Suprapubic skin (tissue), 4 donors: ENCODE measurements at regions not wholly inside any gene's neighbourhood (a gene's known extent, or its start where the extent isn't known, plus 50 kb on each side); places are given as distances from the start of the nearest gene placed in this dataset.

Experiments
- CTCF ChIP-seq, 2 donors: fragments of 200-600 bp in 1 of 2; fragments of 450-650 bp in 1 of 2; sonication (generic) in 1 of 2; IDR thresholded peaks; one replicate each; pipeline ENCODE4 v1.5.1; 2016 to 2019; ENCODE audit warnings: antibody characterized with exemption in 2 of 2, mild to moderate bottlenecking in 1 of 2, moderate library complexity in 1 of 2
- POLR2A ChIP-seq, 2 donors: fragments of 450-650 bp; IDR thresholded peaks; one replicate each; pipeline ENCODE4 v1.6.1; 2017; ENCODE audit warnings: antibody characterized with exemption in 2 of 2, mild to moderate bottlenecking in 2 of 2, moderate library complexity in 2 of 2
- POLR2AphosphoS5 ChIP-seq, 3 donors: sonication (generic); formaldehyde crosslinking; IDR thresholded peaks; one replicate each; pipeline ENCODE4 v1.6.1; 2017; ENCODE audit warnings: antibody characterized with exemption in 3 of 3

DNA sequence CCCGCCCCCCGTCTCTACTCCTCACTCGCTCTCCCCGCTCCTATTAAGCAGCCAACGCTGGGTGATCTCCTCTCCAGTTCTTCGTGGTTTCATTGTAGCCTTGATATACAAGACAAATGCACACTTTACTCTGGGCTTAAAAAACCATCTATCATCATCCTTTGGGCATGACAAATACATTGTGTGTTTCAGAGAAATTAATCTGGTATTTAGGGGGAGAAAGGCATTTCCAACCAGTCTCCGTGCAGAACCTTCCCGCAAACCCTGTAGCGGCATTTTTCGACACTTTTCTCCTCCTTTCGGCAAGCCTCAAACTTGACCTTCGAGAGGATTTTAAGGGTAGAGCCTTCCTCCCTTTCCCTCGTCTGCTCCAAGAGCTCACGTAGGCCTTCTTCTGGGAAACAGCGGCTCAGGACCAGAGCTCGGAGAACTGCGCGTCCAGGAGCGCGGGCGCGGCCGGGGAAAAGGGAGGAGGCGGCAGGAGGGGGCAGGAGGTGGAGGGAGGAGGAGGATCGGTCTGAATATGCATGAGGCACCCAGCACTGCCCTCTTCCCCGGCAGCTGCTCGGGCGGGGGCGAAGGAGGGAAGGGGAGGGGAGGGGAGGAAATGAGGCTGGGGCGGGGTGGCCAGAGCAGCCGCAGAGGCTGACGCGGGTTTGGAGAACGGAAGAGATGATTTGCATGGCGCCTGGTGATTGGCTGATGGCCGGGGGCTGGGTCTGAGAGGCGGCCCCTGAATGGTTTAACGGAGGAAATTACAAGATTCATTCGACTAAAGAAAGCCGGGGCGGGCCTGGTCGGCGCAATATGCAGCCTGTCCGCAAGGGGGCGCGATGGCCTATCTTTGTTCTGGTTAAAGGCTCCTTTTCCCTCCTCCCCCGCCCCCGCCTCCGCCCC lies 127.5 kb downstream of the TMEM161B start:
- peak; percentile 42 to 85 for TF ChIP-seq CTCF (IDR thresholded peaks at IDR 0.05)
- no peak for TF ChIP-seq POLR2A (IDR thresholded peaks at IDR 0.05)
- TF ChIP-seq POLR2AphosphoS5 (IDR thresholded peaks at IDR 0.05), result no peak
